ENCODE measurements at regions not wholly inside any gene's neighbourhood (a gene's known extent, or its start where the extent isn't known, plus 50 kb on each side); places are given as distances from the start of the nearest gene placed in this dataset.
"Not testable (repeated sequence)": the region's sequence is repeated elsewhere in the genome, so short reads cannot be mapped to it uniquely, and the experiment has no call there.

GRCh38 chr10:121672733-121673132 lies 74.5 kb upstream of the FGFR2 start:
- no peak for TF ChIP-seq ZNF384 (IDR thresholded peaks at IDR 0.05; ENCODE audit: borderline replicate concordance, low read depth, low read length)
- TF ChIP-seq ELK1 (IDR thresholded peaks at IDR 0.05; ENCODE audit: low read depth, low read length) = no peak
- TF ChIP-seq BCL11A (IDR thresholded peaks at IDR 0.05; ENCODE audit: low read depth, low read length) = no peak
- Histone ChIP-seq H3K4me2 (ENCODE audit: control insufficient read depth, insufficient read depth) (no peak overlapping the region), H3K79me2 (ENCODE audit: control insufficient read depth, insufficient read depth, low read length) (no peaks in the 10 kb centered on the region), H3K9ac (ENCODE audit: control insufficient read depth, insufficient read depth, low read length) (no peak overlapping the region), H3K4me3 (no peak overlapping the region), H3K4me1 (ENCODE audit: control insufficient read depth, insufficient read depth, low read length) (no peaks in the 10 kb centered on the region), H3K27me3 (replicated peaks in 1 of 2; ENCODE audit: control insufficient read depth in 2 of 2, insufficient read depth in 2 of 2, low read length in 1 of 2) (no peaks in the 10 kb centered on the region), H3K27ac (ENCODE audit: control insufficient read depth, insufficient read depth) (no peak overlapping the region), H3K36me3 (ENCODE audit: control insufficient read depth in 2 of 2, insufficient read depth in 2 of 2, low read length in 1 of 2) (no peaks in the 10 kb centered on the region), H4K20me1 (ENCODE audit: control insufficient read depth, insufficient read depth) (no peaks in the 10 kb centered on the region), H2AFZ (ENCODE audit: control insufficient read depth, low read depth, low read length) (no peak overlapping the region), H3K9me3 (replicated peaks; ENCODE audit: control insufficient read depth, insufficient read depth, low read length) (no peaks in the 10 kb centered on the region; the same call in 2 of the 3 replicates)
- ChIA-PET RAD21 (ENCODE audit: unreplicated experiment) (no interaction called here), CTCF (no interaction called here), SMC1A (ENCODE audit: uncharacterized antibody, unreplicated experiment) (no interaction called here), POLR2A (no interaction called here)
- FAIRE-seq = no peak
- in situ Hi-C loops (cut with MboI) = no loop called here
- WGBS (ENCODE audit: insufficient coverage, insufficient replicate concordance, low lambda C conversion rate, missing lambda C conversion rate) = 33% methylated on average over 9 of the region's 9 CpGs
- no TSS peak for BruUV-seq (replicated peaks)
- intact Hi-C loops (cut with micrococcal nuclease; ENCODE audit: unreplicated experiment) = no loop called here
- no peak for ATAC-seq
- DNase-seq (ENCODE audit: low read depth, low spot score) = no peak

GRCh38 chr10:121669840-121670239 lies 71.6 kb upstream of the FGFR2 start:
- H3K9me3 ChIP-seq (replicated peaks; ENCODE audit: control insufficient read depth, insufficient read depth, low read length); SMC1A ChIA-PET (ENCODE audit: uncharacterized antibody, unreplicated experiment); in situ Hi-C loops (cut with MboI); H2AFZ ChIP-seq (ENCODE audit: control insufficient read depth, low read depth, low read length); ATAC-seq; H3K27me3 ChIP-seq (replicated peaks in 1 of 2; ENCODE audit: control insufficient read depth in 2 of 2, insufficient read depth in 2 of 2, low read length in 1 of 2); DNase-seq (ENCODE audit: low read depth, low spot score); FAIRE-seq; CTCF ChIA-PET; H3K9ac ChIP-seq (ENCODE audit: control insufficient read depth, insufficient read depth, low read length); H3K36me3 ChIP-seq (ENCODE audit: control insufficient read depth in 2 of 2, insufficient read depth in 2 of 2, low read length in 1 of 2); POLR2A ChIA-PET; H3K4me2 ChIP-seq (ENCODE audit: control insufficient read depth, insufficient read depth); H4K20me1 ChIP-seq (ENCODE audit: control insufficient read depth, insufficient read depth); RAD21 ChIA-PET (ENCODE audit: unreplicated experiment); H3K79me2 ChIP-seq (ENCODE audit: control insufficient read depth, insufficient read depth, low read length); BruUV-seq (replicated peaks); intact Hi-C loops (cut with micrococcal nuclease; ENCODE audit: unreplicated experiment); H3K27ac ChIP-seq (ENCODE audit: control insufficient read depth, insufficient read depth); H3K4me3 ChIP-seq; H3K4me1 ChIP-seq (ENCODE audit: control insufficient read depth, insufficient read depth, low read length): not testable (repeated sequence)
- 40% methylated on average over 7 of the region's 7 CpGs for whole genome bisulfite sequencing (ENCODE audit: insufficient coverage, insufficient replicate concordance, low lambda C conversion rate, missing lambda C conversion rate)

Data from GM12878 (cell line).